ENCODE measurements at regions not wholly inside any gene's neighbourhood (a gene's known extent, or its start where the extent isn't known, plus 50 kb on each side); places are given as distances from the start of the nearest gene placed in this dataset.

DNA sequence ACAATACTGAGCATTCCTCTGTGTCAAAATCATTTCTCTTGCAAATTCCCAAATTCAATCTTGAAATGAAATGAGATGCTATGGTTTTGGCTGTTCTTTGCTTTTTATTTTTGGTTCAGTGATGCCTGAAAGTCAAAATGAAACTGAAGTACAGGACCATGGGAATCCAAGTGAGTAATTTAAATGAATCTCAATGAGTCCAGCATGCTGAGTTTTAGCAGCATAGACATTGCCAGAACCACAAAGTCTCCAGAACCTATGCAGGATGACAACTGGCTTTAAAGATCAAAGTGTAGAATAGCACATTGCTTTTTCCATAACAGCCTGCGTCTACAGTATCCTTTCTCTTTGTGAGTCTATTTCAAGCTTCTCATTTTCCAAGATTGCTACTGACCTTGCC is 1050.7 kb upstream of the PIK3C3 start:
- Histone ChIP-seq H3K27me3 (replicated peaks; ENCODE audit: insufficient read depth) (no peaks in the 10 kb centered on the region), H3K9me3 (no peaks in the 10 kb centered on the region), H3K36me3 (no peaks in the 10 kb centered on the region), H3K4me1 (ENCODE audit: control insufficient read depth in 1 of 2, low read depth in 2 of 2) (no peaks in the 10 kb centered on the region), H3K27ac (no peak overlapping the region), H3K4me3 (no peak overlapping the region)
- no peak for ATAC-seq (ENCODE audit: insufficient number of reproducible peaks, low FRiP score, low read depth)
- DNase-seq (ENCODE audit: low spot score) = no peak
- TF ChIP-seq, protein P1, sequence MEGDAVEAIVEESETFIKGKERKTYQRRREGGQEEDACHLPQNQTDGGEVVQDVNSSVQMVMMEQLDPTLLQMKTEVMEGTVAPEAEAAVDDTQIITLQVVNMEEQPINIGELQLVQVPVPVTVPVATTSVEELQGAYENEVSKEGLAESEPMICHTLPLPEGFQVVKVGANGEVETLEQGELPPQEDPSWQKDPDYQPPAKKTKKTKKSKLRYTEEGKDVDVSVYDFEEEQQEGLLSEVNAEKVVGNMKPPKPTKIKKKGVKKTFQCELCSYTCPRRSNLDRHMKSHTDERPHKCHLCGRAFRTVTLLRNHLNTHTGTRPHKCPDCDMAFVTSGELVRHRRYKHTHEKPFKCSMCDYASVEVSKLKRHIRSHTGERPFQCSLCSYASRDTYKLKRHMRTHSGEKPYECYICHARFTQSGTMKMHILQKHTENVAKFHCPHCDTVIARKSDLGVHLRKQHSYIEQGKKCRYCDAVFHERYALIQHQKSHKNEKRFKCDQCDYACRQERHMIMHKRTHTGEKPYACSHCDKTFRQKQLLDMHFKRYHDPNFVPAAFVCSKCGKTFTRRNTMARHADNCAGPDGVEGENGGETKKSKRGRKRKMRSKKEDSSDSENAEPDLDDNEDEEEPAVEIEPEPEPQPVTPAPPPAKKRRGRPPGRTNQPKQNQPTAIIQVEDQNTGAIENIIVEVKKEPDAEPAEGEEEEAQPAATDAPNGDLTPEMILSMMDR (IDR thresholded peaks at IDR 0.05) = no peak

DNA sequence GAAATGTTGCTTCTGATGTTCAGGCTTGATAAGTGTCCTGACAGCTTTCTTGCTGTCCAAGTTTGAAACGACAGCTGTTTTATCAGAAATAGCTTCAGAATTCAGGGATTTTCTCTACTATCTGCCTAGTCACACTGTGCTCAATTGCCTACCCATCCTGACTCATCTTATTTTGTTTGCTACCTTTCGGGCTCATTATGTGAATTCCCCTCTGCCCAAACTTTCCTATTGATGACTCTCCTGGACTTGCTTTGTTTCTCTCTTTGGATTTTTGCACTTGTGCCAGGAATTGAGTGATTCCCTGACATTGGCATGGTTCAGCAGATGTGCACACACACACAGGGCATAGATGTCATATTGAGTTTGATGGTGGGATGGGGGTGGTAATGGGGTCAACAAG is 1052.6 kb upstream of the PIK3C3 start:
- Histone ChIP-seq H3K27ac (no peak overlapping the region), H3K4me3 (no peak overlapping the region), H3K27me3 (replicated peaks; ENCODE audit: insufficient read depth) (no peaks in the 10 kb centered on the region), H3K9me3 (no peaks in the 10 kb centered on the region), H3K4me1 (ENCODE audit: control insufficient read depth in 1 of 2, low read depth in 2 of 2) (no peaks in the 10 kb centered on the region), H3K36me3 (no peaks in the 10 kb centered on the region)
- ATAC-seq (ENCODE audit: insufficient number of reproducible peaks, low FRiP score, low read depth) = no peak
- TF ChIP-seq, protein P1 (IDR thresholded peaks at IDR 0.05) = no peak
- DNase-seq (ENCODE audit: low spot score) = no peak

DNA sequence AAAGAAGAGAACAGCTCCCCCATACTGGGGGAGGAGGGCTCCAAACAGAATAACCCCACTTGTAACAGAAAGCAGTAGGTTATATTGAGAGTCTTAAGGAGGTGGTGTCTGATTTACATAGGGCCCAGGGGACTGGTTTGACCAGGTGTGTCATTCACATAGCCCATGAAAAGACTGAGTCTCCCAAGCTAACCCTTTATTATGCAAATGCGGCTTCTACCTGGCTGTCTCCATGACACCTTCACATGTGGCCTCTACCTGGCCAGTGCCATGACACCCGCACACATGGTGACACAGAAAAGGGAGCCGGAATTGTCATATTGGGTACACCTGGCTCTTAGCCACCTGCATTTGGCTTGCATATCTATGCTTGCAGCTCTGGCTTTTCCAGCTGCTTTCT is 1057.2 kb upstream of the PIK3C3 start:
- H3K27me3 ChIP-seq (replicated peaks; ENCODE audit: insufficient read depth) = no peaks in the 10 kb centered on the region
- TF ChIP-seq, protein P1 (IDR thresholded peaks at IDR 0.05) = no peak
- no peaks in the 10 kb centered on the region for H3K36me3 ChIP-seq
- DNase-seq (ENCODE audit: low spot score) = no peak
- ATAC-seq (ENCODE audit: insufficient number of reproducible peaks, low FRiP score, low read depth) = no peak
- no peak overlapping the region for H3K27ac ChIP-seq
- H3K4me1 ChIP-seq (ENCODE audit: control insufficient read depth in 1 of 2, low read depth in 2 of 2) = no peaks in the 10 kb centered on the region
- no peaks in the 10 kb centered on the region for H3K9me3 ChIP-seq
- H3K4me3 ChIP-seq = no peak overlapping the region

DNA sequence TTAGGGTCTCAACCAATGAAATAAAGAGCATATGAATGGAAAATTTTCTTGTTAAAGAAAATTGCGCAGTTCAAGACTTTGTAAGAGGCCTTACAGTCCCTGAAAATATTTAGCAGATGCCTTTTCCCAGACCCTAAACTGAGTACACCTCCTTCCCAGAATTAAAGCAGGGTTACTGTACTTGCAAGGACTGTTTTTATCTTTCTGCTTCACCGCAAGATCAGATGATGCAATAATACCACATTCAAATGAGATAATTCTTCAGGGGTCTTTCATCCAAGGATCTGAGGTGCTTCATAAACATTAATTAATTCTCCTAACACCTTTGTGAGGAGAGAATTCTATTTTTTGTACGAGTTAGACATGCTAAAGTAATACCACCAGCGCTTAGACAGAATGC is 1071.8 kb upstream of the PIK3C3 start:
- Histone ChIP-seq H3K4me1 (ENCODE audit: control insufficient read depth in 1 of 2, low read depth in 2 of 2) (no peaks in the 10 kb centered on the region), H3K27ac (no peak overlapping the region), H3K27me3 (replicated peaks; ENCODE audit: insufficient read depth) (no peaks in the 10 kb centered on the region), H3K9me3 (no peaks in the 10 kb centered on the region), H3K4me3 (no peak overlapping the region), H3K36me3 (no peaks in the 10 kb centered on the region)
- ATAC-seq (ENCODE audit: insufficient number of reproducible peaks, low FRiP score, low read depth) (no peak), DNase-seq (ENCODE audit: low spot score) (no peak)
- TF ChIP-seq, protein P1 (IDR thresholded peaks at IDR 0.05) = no peak

DNA sequence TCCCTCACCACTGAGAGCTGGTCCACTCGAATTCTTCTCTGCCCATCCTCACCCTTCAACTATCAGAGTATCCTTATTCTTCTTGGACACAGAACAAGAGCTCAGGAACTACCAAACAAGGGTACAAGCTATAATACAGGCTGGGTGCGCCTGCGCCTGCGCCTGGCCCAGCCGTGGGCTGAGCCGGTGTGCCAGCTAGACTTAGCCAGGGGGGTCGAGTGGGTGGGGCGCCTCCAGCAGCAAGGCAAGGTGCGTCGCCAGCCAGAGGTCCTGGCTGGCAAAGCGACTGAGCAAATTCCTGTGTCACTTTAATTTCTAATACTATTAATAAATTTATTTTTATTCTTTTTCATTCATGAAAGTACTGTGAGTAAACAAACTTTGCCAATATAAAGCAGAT is 1072.6 kb upstream of the PIK3C3 start:
- TF ChIP-seq, protein P1 (IDR thresholded peaks at IDR 0.05) = no peak
- H3K4me1 ChIP-seq (ENCODE audit: control insufficient read depth in 1 of 2, low read depth in 2 of 2) = no peaks in the 10 kb centered on the region
- DNase-seq (ENCODE audit: low spot score) = no peak
- no peaks in the 10 kb centered on the region for H3K36me3 ChIP-seq
- no peak for ATAC-seq (ENCODE audit: insufficient number of reproducible peaks, low FRiP score, low read depth)
- H3K9me3 ChIP-seq = no peaks in the 10 kb centered on the region
- no peak overlapping the region for H3K27ac ChIP-seq
- H3K4me3 ChIP-seq = no peak overlapping the region
- no peaks in the 10 kb centered on the region for H3K27me3 ChIP-seq (replicated peaks; ENCODE audit: insufficient read depth)
